Progenitor cell of endocrine pancreas (in vitro differentiated cells): ENCODE measurements at regions not wholly inside any gene's neighbourhood (a gene's known extent, or its start where the extent isn't known, plus 50 kb on each side); places are given as distances from the start of the nearest gene placed in this dataset.

ENCODE experiments used
- DNase-seq: peaks from one replicate; pipeline ENCODE4 v3.0.0; 2021; ENCODE audit warnings: low spot score; ENCODE audit not compliant: unreplicated experiment
- H3K27ac Mint-ChIP-seq: 2 replicates; pipeline ENCODE4 v1.8.0; 2021; ENCODE audit warnings: mild to moderate bottlenecking, moderate library complexity, mixed read lengths
- H3K27me3 Mint-ChIP-seq: 2 replicates; pipeline ENCODE4 v1.8.0; 2021; ENCODE audit warnings: mixed read lengths
- H3K36me3 Mint-ChIP-seq: 2 replicates; pipeline ENCODE4 v1.8.0; 2022; ENCODE audit warnings: mixed read lengths; ENCODE audit not compliant: insufficient read depth
- H3K4me1 Mint-ChIP-seq: 2 replicates; pipeline ENCODE4 v1.8.0; 2021; ENCODE audit warnings: low read depth, mixed read lengths
- H3K4me3 Mint-ChIP-seq: 2 replicates; pipeline ENCODE4 v1.8.0; 2021; ENCODE audit warnings: low read depth, mild to moderate bottlenecking, moderate library complexity, mixed read lengths
- H3K9me3 Mint-ChIP-seq: 2 replicates; pipeline ENCODE4 v1.8.0; 2021; ENCODE audit warnings: low read depth, mixed read lengths
- TF ChIP-seq, protein P1 (sequence below): fragments of 200-600 bp; sonication (generic); IDR thresholded peaks from one replicate; pipeline ENCODE4 v1.5.0; 2021; ENCODE audit warnings: antibody characterized with exemption, mild to moderate bottlenecking; ENCODE audit not compliant: unreplicated experiment

DNA sequence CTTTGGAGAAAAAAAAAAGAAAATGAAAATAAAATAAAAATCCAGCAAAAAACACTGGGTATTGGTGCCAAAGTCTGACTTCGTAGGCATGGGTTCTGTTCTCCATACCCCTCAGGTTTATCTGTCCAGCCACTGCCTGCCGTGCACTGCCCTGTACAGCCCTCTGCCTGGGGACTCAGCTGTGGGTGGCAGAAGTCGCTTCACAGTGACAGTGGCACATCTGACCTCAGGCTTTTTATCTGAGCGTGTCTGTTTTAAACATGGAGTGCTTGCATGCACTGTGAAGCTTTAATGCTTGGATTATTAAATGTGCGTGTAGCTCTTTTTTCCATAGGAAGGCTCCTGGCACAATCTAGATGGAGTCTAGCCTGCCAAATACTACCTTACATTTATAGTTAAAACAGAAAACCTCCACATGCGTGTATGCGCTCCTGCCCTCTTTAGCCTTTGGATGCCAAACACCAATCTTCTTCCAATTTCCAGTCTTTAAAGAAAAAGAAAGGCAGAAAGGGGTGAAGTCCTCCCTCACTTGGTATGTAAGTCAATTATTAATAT is 375.5 kb downstream of the UTRN start:
- peak overlapping the region; percentile 47 for H3K4me3 Mint-ChIP-seq
- peak overlapping the region; percentile 53 for H3K27ac Mint-ChIP-seq
- no peaks in the 10 kb centered on the region for H3K27me3 Mint-ChIP-seq
- DNase-seq, result no peak
- H3K36me3 Mint-ChIP-seq, result no peaks in the 10 kb centered on the region
- peaks cover 65% of the 10 kb centered on the region for H3K4me1 Mint-ChIP-seq
- H3K9me3 Mint-ChIP-seq, result peaks cover 3% of the 10 kb centered on the region
- TF ChIP-seq, protein P1, sequence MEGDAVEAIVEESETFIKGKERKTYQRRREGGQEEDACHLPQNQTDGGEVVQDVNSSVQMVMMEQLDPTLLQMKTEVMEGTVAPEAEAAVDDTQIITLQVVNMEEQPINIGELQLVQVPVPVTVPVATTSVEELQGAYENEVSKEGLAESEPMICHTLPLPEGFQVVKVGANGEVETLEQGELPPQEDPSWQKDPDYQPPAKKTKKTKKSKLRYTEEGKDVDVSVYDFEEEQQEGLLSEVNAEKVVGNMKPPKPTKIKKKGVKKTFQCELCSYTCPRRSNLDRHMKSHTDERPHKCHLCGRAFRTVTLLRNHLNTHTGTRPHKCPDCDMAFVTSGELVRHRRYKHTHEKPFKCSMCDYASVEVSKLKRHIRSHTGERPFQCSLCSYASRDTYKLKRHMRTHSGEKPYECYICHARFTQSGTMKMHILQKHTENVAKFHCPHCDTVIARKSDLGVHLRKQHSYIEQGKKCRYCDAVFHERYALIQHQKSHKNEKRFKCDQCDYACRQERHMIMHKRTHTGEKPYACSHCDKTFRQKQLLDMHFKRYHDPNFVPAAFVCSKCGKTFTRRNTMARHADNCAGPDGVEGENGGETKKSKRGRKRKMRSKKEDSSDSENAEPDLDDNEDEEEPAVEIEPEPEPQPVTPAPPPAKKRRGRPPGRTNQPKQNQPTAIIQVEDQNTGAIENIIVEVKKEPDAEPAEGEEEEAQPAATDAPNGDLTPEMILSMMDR, result no peak

DNA sequence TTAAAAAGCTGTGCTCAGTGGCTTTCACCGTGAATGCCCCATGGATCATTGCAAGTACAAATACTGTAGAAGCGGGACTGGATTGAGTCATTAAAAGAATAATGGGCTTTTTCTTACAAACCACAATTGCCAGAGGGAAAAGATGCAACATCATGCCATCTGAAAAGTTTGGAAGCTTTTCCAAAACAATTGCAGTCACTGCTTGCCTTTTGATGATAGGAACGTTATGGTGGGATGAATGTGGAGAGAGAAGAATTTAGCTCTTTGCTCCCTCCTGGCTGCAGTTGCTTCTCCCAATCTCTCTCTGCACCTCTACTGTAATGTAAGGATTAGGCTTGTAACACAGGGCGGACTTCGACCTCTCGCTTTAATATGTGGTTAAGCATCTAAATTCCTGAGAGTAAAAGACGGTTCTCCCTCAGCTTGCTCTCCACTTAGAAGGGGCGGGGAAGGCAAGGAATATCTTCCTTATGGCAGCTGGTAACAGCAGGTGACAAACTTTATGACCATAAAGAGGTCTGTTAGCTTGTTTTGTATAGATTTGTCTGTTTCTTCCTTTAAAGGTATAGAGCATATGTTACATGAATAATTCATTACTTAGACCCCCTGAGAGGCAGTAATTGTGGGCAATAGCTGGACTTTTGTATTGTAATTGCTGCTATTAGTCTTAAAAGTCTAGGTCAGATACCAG is 376.1 kb downstream of the UTRN start:
- Mint-ChIP-seq H3K36me3 (no peaks in the 10 kb centered on the region), H3K4me1 (peaks cover 66% of the 10 kb centered on the region), H3K27ac (peak overlapping the region; percentile 53), H3K4me3 (peak overlapping the region; percentile 47), H3K9me3 (peaks cover 3% of the 10 kb centered on the region), H3K27me3 (no peaks in the 10 kb centered on the region)
- no peak for DNase-seq
- TF ChIP-seq, protein P1, result no peak

DNA sequence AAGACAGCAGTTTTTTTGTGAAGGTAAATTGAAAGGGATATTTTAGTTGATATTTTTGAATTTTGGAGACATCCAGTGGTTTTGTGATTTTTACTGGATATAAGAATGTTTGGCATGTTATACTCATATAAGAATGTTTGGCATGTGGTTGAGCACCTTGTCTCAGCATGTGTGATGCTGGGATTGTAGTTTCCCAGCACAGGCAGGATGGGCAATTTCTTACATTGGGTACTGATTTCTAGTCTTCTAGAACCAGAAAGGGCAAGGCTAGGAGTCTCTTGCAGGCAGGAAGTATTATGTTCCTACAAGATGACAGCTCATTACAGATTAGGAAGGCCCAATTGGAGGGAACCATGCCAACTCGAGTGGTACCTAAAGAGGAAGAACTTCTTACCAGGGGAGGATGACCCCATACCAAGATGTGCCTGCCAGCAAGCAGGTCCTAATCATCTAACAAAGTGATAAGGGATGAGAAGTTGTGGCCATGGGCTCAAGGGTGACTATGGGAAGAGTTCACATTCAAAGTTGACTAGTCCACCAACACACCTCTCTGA is 377.8 kb downstream of the UTRN start:
- Mint-ChIP-seq H3K27me3 (no peaks in the 10 kb centered on the region), H3K9me3 (peaks cover 3% of the 10 kb centered on the region), H3K4me3 (peak overlapping the region; percentile 55), H3K36me3 (peaks cover 4% of the 10 kb centered on the region), H3K4me1 (peaks cover 61% of the 10 kb centered on the region), H3K27ac (peak overlapping the region; percentile 31)
- no peak for DNase-seq
- TF ChIP-seq, protein P1, result no peak

DNA sequence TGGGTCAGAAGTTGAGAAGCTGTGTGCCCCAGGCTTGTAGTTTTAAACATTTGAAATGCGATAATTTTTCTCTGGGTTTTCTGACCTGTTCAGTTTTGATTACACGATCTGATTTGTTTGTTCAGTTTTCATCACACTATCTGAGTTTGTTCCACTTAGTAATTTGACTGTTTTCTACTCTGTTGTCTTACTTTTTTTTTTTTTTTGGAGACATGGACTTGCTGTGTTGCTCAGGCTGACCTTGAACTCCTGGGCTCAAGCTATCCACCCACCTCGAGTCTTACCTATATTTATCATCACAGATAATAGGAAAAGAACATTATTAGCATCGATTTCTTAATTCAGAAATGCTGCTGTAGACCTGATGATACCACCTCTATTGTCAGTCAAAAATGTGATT is 379.1 kb downstream of the UTRN start:
- TF ChIP-seq, protein P1, result no peak
- Mint-ChIP-seq H3K36me3 (peaks cover 8% of the 10 kb centered on the region), H3K27ac (peak overlapping the region; percentile 50), H3K4me1 (peaks cover 55% of the 10 kb centered on the region), H3K4me3 (no peak overlapping the region), H3K9me3 (peaks cover 3% of the 10 kb centered on the region), H3K27me3 (no peaks in the 10 kb centered on the region)
- no peak for DNase-seq

DNA sequence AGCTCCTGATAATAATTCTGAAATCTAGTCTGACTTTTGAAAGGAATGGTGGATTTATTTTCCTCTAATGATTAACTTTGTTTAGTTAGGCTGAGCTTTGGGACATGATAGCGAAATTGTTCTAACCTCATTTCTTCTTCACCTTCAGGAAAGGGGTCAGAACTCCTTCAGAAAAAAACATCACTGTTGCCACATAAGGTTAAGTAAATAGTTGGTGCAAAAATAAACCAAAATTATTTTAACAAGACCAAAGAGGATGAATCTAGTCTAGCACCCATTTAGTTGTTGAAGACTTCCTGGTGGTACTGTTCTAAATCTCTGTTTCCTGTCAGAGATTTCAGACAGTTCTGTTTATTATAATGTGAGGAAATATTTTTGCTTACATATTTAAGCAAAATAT is 379.8 kb downstream of the UTRN start:
- TF ChIP-seq, protein P1, result no peak
- peaks cover 49% of the 10 kb centered on the region for H3K4me1 Mint-ChIP-seq
- H3K9me3 Mint-ChIP-seq, result peaks cover 8% of the 10 kb centered on the region
- no peak for DNase-seq
- H3K4me3 Mint-ChIP-seq, result no peak overlapping the region
- H3K27me3 Mint-ChIP-seq, result no peaks in the 10 kb centered on the region
- H3K27ac Mint-ChIP-seq, result no peak overlapping the region
- H3K36me3 Mint-ChIP-seq, result peaks cover 11% of the 10 kb centered on the region
